HepG2 (cell line): ENCODE measurements at regions not wholly inside any gene's neighbourhood (a gene's known extent, or its start where the extent isn't known, plus 50 kb on each side); places are given as distances from the start of the nearest gene placed in this dataset.
A peak's percentile ranks its signal among the peaks of the same experiment; 100 is the strongest.

ENCODE experiments used
- CAMTA2 ChIP-seq: sonication (generic); formaldehyde crosslinking; IDR thresholded peaks from 2 replicates; pipeline ENCODE4 v1.4.0; 2020; ENCODE audit warnings: mild to moderate bottlenecking, missing genetic modification reagents, borderline replicate concordance
- DBP ChIP-seq: sonication (generic); formaldehyde crosslinking; IDR thresholded peaks from 2 replicates; pipeline ENCODE4 v1.4.0; 2020; ENCODE audit warnings: missing genetic modification reagents; ENCODE audit errors: not compliant biosample characterization
- DNMT3B ChIP-seq: conservative IDR thresholded peaks from 2 replicates; pipeline ENCODE4 v1.6.1; 2016; ENCODE audit warnings: missing biosample characterization, control low read depth
- FOXO4 ChIP-seq: sonication (generic); formaldehyde crosslinking; conservative IDR thresholded peaks from 2 replicates; pipeline ENCODE4 v1.8.1; 2023; ENCODE audit warnings: missing genetic modification reagents
- GABPA ChIP-seq, 2 experiments: IDR thresholded peaks; 2 replicates each; pipeline ENCODE4 v1.6.1; 2011 to 2016; ENCODE audit warnings: low read depth in 2 of 2, low read length in 1 of 2, missing biosample characterization in 1 of 2, missing genetic modification characterization in 1 of 2
- HES4 ChIP-seq: sonication (generic); formaldehyde crosslinking; IDR thresholded peaks from 2 replicates; pipeline ENCODE4 v1.9.0; 2021; ENCODE audit warnings: mild to moderate bottlenecking, missing genetic modification reagents, borderline replicate concordance
- PRPF4 ChIP-seq: fragments of 200-400 bp; formaldehyde crosslinking; IDR thresholded peaks from 2 replicates; pipeline ENCODE4 v1.6.1; 2016; ENCODE audit warnings: low read length, low read depth; ENCODE audit not compliant: poor library complexity, severe bottlenecking
- SMAD9 ChIP-seq: sonication (generic); formaldehyde crosslinking; IDR thresholded peaks from 2 replicates; pipeline ENCODE4 v1.5.1; 2020; ENCODE audit warnings: mild to moderate bottlenecking, missing genetic modification reagents
- TAF15 ChIP-seq: fragments of 200-400 bp; formaldehyde crosslinking; IDR thresholded peaks from one replicate; pipeline ENCODE4 v1.6.1; 2018; ENCODE audit warnings: mild to moderate bottlenecking, low read depth, low read length; ENCODE audit not compliant: poor library complexity, severe bottlenecking
- TBX2 ChIP-seq: sonication (generic); formaldehyde crosslinking; IDR thresholded peaks from 2 replicates; pipeline ENCODE4 v1.5.0; 2020; ENCODE audit warnings: missing genetic modification reagents, mild to moderate bottlenecking, borderline replicate concordance
- TEAD3 ChIP-seq: optimal IDR thresholded peaks from 2 replicates; pipeline ENCODE3; 2016; ENCODE audit warnings: borderline replicate concordance
- ZBED4 ChIP-seq: sonication (generic); formaldehyde crosslinking; IDR thresholded peaks from 2 replicates; pipeline ENCODE4 v1.4.0; 2020; ENCODE audit warnings: missing genetic modification reagents, borderline replicate concordance
- ZFAT ChIP-seq: sonication (generic); formaldehyde crosslinking; conservative IDR thresholded peaks from 2 replicates; pipeline ENCODE4 v1.8.1; 2023; ENCODE audit warnings: missing genetic modification reagents, inconsistent platforms
- ZFP62 ChIP-seq: sonication (generic); formaldehyde crosslinking; IDR thresholded peaks from 2 replicates; pipeline ENCODE4 v1.4.0; 2020; ENCODE audit warnings: missing genetic modification reagents
- ZNF121 ChIP-seq: sonication (generic); formaldehyde crosslinking; IDR thresholded peaks from 2 replicates; pipeline ENCODE4 v1.5.0; 2020; ENCODE audit warnings: mild to moderate bottlenecking, missing genetic modification reagents
- ZNF17 ChIP-seq: sonication (generic); formaldehyde crosslinking; IDR thresholded peaks from 2 replicates; pipeline ENCODE4 v1.5.0; 2020; ENCODE audit warnings: mild to moderate bottlenecking, missing genetic modification reagents
- ZNF296 ChIP-seq: sonication (generic); formaldehyde crosslinking; conservative IDR thresholded peaks from 2 replicates; pipeline ENCODE4 v1.5.0; 2020; ENCODE audit warnings: mild to moderate bottlenecking, missing genetic modification reagents
- ZSCAN12 ChIP-seq: sonication (generic); formaldehyde crosslinking; IDR thresholded peaks from 2 replicates; pipeline ENCODE4 v1.9.0; 2021; ENCODE audit warnings: mild to moderate bottlenecking, missing genetic modification reagents
- TF ChIP-seq, protein P1 (sequence below): sonication (generic); formaldehyde crosslinking; IDR thresholded peaks from 2 replicates; pipeline ENCODE4 v1.5.1; 2020; ENCODE audit warnings: mild to moderate bottlenecking, missing genetic modification reagents

DNA sequence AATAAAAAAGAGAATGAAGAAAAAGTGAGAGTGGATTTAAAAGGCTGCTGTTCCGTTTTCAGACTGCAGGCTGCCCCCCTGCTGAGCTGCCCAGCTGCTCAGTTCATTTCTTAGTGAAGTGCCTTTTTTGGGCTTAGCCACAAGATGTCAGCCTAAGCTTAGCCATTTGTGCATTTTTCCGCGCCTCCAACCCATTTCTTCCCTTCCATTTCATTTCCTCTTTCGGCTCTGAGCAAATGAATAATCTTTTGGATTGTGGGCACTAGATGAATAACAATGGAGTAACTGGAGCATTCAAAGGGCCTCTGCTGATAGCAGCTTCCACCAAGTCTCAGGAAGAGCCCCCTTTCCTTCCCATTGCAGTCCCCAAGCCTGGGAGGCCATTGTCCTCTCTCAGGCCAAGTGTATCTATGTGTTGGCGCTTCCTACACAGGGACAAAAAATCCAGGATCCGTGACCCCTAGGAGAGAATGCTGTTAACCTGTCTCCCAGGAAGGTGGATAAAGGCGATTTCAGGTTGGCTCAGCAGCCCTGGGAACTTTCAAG, 83.5 kb upstream of the SPTLC3 start (continued):
- TF ChIP-seq, protein P1, sequence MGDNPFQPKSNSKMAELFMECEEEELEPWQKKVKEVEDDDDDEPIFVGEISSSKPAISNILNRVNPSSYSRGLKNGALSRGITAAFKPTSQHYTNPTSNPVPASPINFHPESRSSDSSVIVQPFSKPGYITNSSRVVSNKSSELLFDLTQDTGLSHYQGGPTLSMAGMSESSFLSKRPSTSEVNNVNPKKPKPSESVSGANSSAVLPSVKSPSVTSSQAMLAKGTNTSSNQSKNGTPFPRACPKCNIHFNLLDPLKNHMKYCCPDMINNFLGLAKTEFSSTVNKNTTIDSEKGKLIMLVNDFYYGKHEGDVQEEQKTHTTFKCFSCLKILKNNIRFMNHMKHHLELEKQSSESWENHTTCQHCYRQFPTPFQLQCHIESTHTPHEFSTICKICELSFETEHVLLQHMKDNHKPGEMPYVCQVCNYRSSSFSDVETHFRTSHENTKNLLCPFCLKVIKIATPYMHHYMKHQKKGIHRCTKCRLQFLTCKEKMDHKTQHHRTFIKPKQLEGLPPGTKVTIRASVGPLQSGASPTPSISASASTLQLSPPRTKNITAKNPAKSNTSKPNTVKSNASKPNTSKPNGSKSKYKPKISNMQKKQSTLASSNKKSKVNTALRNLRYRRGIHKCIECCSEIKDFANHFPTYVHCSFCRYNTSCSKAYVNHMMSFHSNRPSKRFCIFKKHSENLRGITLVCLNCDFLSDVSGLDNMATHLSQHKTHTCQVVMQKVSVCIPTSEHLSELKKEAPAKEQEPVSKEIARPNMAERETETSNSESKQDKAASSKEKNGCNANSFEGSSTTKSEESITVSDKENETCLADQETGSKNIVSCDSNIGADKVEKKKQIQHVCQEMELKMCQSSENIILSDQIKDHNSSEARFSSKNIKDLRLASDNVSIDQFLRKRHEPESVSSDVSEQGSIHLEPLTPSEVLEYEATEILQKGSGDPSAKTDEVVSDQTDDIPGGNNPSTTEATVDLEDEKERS (CRISPR knock-in tag) = no peak; the same call in 1 of the 2 replicates
- TF ChIP-seq GABPA (IDR thresholded peaks at IDR 0.05; ENCODE audit: low read depth, low read length) = no peak
- no peak for TF ChIP-seq GABPA (CRISPR knock-in tag; IDR thresholded peaks at IDR 0.05; ENCODE audit: low read depth)
- no peak for TF ChIP-seq TAF15
- 0 out of 2 replicates have a peak, but pooled peaks have one; percentile 79 for TF ChIP-seq SMAD9 (CRISPR knock-in tag)
- TF ChIP-seq ZNF17 (CRISPR knock-in tag) = no peak
- TF ChIP-seq PRPF4 = no peak
- no peak for TF ChIP-seq DNMT3B (CRISPR knock-in tag)
- TF ChIP-seq ZNF296 (CRISPR knock-in tag) = no peak
- peak; percentile 76 for TF ChIP-seq TEAD3 (CRISPR knock-in tag)
- TF ChIP-seq TBX2 = no peak
- no peak for TF ChIP-seq CAMTA2 (CRISPR knock-in tag)
- TF ChIP-seq ZSCAN12 (CRISPR knock-in tag) = 0 out of 2 replicates have a peak, but pooled peaks have one; percentile 19
- no peak for TF ChIP-seq ZNF121 (CRISPR knock-in tag)
- no peak; the same call in 1 of the 2 replicates for TF ChIP-seq HES4 (CRISPR knock-in tag)
- no peak for TF ChIP-seq DBP (CRISPR knock-in tag)
- TF ChIP-seq ZFAT (CRISPR knock-in tag) = no peak
- no peak for TF ChIP-seq FOXO4 (CRISPR knock-in tag)
- no peak for TF ChIP-seq ZFP62 (CRISPR knock-in tag)
- peak; percentile 43; the same call in 1 of the 2 replicates for TF ChIP-seq ZBED4 (CRISPR knock-in tag)
